ENCODE measurements at regions not wholly inside any gene's neighbourhood (a gene's known extent, or its start where the extent isn't known, plus 50 kb on each side); places are given as distances from the start of the nearest gene placed in this dataset.
"Not testable (repeated sequence)": the region's sequence is repeated elsewhere in the genome, so short reads cannot be mapped to it uniquely, and the experiment has no call there.

DNA sequence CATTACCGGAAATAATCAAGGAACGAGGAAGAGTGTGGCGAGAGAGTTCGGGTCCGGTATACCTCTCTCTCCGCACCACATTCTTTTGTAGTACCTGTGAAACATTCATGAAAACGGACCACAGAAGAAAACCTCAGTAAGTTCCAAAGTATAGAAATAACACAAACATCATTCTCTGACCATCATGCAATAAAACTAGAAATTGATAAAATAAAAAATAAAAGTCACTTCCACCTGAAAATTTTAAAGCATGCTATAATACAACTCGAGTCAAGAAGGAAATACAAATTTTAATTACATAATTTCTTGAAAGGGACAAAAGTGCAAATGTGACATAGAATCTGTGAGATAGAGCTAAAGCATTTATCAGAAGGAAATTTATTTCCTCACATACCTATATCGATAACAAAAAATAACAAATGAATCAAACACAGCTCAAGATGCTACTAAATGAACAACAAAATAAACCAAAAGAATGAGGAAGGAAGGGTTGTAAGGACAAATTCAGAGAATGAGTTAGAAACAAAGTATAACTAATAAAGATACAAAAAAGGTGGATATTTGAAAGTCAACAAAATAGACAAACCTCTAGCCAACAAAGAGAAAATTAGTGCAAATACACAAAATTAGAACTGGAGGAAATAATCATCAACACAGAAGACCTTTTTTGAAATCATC is 84.2 kb downstream of the TRIM27 start:
- DNase-seq (ENCODE audit: low spot score) = no peak

DNA sequence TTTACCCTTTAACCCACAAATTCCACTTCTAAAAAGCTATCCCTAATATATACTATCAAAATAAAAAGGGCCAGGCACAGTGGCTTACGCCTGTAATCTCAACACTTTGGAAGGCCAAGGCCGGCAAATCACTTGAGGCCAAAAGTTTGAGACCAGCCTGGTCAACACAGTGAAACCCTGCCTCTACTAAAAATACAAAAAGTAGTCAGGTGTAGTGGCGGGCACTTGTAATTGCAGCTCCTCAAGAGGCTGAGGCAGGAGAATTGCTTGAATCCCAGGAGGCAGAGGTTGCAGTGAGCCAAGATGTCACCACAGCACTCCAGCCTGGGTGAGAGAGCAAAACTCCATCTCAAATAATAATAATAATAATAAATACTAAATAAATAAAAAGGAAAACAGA is 82.5 kb downstream of the TRIM27 start:
- no peak for DNase-seq (ENCODE audit: low spot score)

DNA sequence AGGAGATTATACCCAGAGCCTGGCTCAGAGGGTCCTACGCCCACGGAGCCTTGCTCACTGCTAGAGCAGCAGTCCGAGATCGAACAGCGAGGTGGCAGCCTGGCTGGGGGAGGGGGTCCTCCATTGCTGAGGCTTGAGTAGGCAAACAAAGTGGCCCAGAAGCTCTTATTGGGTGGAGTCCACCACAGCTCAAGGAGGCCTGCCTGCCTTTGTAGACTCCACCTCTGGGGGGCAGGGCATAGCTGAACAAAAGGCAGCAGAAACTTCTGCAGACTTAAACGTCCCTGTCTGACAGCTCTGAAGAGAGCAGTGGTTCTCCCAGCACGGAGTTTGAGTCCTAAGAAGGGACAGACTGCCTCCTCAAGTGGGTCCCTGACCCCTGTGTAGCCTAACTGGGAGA is 75.0 kb downstream of the TRIM27 start:
- not testable (repeated sequence) for DNase-seq (ENCODE audit: low spot score)
